GM21360 (cell line): ENCODE measurements at regions not wholly inside any gene's neighbourhood (a gene's known extent, or its start where the extent isn't known, plus 50 kb on each side); places are given as distances from the start of the nearest gene placed in this dataset.

Source experiments
- ATAC-seq: cut with Tn5 transposase; IDR thresholded peaks from one replicate; pipeline ENCODE4 v1.9.1; 2021; ENCODE audit warnings: mild to moderate bottlenecking, moderate library complexity; ENCODE audit not compliant: unreplicated experiment

DNA sequence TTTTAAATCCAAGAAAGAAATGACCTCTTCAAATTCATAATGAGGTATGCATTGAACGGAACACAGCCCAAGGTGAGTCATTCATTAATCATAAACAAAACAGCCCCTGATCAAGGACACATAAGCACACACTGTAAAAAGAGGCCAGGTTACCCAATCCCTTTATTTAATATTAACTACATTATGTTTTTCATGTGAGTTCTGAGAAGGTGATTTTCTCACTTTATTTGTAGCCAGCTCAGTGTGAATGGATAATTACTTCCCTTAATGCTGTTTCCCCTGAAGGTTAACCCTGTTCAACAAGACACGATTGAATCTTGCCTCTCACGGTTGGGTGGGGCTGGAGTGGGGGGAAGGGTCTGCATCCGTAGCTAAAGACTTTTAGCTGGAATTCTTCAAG is 257.3 kb upstream of the SALL1 start:
- no peak for ATAC-seq

DNA sequence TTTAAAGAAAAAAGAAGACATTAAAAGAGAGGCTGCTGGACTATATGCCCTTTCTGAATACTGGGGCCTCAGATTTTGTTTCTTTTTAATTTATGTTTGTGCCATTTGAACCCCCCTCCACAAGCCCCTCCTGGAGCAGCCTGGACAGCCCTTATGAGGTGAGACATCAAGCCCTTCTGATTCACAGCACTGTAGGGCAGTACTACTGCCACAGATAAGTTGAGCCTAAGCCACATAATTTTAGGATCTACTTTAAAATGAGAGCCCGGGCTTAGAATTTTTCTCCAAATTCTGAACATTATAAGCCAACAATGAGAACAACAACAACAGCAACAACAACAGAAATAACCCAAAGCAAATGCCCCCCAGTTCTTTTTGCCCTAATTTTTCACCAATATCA is 256.9 kb upstream of the SALL1 start:
- no peak for ATAC-seq

DNA sequence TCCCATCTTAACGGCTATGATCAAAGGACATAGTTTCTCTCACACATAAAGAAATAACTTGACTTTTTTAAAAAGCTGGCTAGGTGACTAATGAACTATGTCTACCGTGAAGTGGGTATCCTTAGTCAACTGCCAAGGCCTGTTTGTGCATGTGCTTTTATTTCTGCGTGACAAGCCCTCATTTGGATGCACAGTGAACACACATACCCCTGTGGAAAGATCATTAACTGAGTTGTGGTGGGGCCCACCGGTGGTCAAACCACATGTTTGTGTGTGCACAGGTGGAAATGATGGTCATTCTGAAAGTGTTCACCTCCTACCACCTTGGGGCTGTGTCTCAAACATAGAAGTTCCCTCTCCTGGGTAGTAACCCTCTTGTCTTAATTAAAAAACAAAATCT is 256.1 kb upstream of the SALL1 start:
- ATAC-seq: no peak

DNA sequence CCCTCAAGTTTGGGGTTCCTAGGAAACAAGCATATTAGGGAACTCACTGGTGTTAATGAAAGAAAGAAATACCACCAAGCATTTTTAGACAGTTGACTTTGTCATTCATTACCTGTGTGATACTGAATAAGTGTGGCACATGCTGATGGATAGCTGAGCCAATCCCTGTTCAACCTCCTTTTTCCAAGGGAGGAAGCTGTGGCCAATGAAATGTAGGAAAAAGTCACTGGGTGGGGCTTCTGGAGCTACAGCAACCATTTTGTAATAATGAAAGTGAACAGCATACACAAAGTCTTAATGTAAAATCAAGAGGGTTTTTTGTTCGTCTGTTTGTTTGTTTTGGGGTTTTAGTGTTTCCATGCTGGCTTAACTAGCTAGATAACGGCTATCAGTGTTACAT is 254.3 kb upstream of the SALL1 start:
- no peak for ATAC-seq

DNA sequence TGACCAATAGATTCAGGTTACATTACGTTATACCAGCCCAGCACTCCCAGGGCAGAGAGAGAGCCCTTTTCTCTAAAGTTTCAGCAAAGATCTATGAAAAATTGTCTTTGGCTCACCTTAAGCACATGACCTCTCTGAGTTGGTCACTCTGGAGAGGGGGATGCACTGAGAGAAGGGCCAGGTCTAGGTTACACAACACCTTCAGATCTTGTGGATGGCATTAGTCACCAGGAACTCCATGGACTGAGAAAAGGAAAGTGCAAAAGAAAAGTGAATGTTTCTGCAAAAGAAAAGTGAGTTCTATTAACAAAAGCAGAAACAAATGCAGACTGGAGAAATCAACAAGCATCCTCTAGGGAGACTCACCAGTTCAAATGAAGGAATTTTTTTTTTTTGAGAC is 253.3 kb upstream of the SALL1 start:
- ATAC-seq: no peak

DNA sequence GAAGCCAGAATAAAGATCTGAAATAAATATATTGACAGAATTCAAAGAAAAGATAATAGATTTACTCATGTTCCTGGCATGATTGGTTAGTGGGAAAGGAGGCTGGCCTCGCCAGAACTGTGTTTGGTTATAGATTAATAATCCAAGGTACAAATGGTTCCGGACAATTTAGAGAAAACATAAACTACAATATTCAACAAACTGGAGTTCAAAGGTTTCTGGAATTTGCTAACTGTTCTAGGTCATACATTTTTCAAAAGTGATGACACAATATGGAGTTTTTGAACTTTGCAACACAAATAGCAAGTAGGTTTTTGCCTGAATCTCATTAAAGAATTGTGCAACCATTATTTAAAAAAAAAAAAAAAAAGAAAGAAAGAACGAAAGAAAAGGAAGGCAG is 251.7 kb upstream of the SALL1 start:
- ATAC-seq: no peak

DNA sequence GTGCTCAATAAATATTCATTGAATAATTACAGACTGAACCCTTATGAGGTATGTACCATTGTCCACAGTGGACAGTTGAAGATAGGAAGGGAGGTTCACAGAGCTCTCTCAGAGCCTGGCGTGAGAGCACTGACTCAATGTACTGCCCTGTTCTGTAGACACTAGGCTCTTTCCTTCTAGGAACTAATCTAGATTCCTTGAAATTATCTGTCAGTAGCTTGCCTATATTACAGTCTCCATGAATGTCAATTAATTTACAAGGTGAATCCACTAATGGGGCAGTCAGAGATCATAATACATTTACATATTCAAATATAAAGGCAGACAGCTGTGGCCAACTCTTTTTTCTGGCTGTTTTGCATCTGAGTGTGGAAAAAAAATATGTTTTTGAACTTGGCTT is 251.2 kb upstream of the SALL1 start:
- ATAC-seq: no peak

DNA sequence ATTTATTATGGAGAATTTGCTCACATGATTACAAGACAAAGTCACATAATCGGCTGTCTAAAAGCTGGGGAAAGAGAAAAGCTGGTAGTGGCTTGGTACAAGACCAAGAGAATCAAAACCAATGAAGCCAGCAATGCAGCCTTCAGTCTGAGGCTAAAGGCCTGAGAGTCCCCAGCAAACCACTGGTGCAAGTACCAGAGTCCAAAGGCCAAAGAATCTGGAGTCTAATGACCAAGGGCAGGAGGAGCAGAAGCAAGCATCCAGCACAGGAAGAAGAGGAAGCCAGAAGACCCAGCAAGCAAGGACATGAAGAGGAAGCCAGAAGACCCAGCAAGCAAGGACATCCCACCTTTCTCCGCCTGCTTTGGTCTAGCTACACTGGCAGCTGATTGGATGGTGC is 250.6 kb upstream of the SALL1 start:
- no peak for ATAC-seq

DNA sequence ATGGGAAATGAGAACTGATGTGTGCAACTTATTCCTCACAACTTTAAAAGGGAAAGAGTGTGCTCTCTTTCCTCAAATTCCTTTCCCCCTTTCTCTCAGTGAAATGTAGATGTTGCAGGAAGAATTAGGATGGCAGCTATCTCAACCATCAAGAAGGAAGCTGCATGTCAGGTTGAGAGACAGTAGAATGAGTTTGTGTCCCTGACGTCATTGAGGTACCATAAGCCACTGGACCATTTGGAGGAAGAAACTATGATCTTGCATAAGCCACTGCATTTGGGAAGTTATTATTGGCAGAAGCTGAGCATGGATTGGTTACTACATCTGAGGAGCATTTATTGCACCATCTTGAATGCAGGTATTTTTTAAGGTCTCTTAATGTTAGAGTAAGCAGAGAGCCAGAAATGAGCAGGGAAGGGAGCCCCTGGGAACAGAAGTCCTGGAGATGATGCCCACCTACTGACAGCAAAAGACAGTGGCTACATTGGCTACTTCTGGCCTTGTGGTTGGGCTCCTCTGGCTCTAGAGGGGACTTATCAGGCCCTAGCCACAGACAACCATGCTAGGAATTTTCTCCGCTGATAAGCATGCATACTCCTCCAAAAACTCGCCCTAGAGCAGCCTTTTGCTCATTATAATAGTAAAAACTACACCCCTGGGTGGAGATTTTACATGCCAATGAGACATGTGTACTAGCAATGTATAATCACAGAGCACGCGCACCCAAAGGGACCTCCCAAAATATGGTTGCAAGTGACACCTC is 249.0 kb upstream of the SALL1 start:
- ATAC-seq: no peak

DNA sequence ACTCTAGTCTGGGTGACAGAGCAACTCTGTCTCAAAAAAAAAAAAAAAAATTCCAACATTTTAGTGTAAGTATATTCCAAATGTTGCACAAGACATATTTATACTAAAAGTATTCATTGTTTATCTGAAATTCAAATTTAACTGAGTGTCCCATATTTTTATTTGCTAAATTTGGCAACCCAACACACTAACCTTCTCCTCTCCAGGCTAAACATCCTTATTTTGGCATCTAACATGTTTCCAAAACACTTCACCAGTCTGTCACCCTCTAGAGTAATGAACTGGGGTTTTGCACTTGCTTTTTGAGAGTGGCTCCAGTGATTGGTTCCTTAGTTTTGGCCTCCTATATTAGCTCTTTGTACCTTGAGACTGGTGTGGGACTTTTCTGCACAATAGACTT is 243.4 kb upstream of the SALL1 start:
- ATAC-seq: no peak

DNA sequence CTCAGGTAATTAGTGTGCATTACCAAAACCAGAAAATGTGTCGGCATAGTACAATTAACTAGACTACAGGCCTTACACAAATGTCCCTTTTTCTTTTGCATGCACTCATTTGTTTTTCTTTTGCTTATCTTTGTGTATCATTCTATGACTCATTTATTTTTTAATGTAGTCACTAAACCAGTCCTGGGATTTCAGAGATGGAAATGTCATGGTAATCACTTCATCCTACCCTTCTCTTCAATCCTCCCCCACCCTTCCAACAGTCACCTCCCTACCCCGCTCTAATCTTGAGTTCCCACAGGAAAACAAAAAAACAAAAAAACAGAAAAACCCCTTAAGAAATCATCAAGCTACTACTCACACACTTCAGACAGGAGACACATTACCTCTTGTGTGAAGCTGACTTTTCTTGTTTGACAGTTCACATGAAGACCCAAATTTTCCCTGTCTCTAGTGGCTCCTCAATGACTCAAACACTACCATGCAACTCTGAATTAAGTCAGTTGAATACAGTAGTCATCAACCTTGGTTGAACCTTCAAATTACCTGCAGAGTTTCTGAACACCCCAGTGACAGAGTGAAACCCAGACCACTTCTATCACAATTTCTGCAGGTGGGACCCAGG is 242.4 kb upstream of the SALL1 start:
- no peak for ATAC-seq

DNA sequence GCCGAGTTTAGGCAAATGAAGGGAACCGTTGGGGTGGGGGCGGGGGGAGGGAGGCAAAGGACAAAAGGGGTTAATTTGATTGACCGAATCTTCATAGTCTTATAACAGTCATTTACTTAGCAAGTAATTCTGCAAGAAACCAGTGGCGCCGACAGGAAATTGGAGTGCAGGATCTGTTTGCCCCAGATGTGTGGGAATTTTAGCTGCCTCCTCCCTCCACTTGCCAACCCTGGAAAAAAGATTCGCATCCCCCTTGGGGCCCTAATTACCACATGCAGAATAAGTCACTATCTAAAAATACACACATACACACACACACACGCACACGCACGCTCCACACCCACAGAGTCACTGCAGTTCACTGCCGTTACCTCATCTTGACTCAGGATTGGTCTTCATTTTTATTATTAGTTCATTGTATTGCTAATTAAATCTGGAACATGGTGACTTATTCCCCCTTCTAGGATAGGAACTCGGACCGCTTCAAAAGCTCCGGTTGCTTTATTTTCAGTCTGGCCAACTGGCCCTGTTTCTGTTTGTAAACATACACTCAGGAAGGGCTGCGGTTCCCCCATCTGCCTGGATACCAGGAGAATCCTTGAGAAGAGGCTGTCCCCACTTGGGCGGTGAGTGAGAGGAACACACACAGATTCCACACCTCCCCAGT is 241.6 kb upstream of the SALL1 start:
- ATAC-seq: no peak

DNA sequence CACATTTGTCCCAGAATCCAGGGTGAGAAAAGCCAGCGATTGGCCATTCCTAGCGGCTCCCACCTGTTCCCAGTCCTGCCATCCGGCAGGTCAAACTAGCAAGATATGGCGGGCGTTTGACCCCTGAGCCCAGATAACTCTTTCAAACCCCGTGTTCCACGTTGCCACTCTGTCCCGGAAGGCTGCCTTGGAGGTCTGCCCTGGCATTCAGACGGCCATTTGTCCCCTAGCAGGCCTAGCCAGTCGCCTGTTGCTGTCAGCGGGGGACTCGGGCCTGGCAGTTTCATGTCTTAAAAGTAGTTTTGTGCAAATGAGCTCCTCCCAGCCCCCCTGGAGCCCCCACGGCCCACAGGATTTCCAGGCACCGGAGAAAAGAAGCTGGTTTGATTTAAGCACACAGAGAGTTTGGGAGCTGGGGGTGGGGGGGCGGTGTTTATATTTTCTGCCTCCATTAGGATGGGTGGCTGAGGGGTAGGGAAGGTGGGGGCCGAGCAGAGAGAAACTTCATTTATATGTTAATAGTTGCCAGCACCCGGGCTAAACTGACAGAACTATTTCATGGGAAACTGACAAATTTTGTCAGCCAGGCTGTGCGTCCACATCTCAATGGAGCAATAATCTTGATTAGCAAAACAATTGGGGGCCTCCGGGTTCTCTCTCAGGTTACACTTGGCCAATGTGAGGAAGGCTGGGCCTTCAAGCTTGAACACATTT is 240.9 kb upstream of the SALL1 start:
- no peak for ATAC-seq

DNA sequence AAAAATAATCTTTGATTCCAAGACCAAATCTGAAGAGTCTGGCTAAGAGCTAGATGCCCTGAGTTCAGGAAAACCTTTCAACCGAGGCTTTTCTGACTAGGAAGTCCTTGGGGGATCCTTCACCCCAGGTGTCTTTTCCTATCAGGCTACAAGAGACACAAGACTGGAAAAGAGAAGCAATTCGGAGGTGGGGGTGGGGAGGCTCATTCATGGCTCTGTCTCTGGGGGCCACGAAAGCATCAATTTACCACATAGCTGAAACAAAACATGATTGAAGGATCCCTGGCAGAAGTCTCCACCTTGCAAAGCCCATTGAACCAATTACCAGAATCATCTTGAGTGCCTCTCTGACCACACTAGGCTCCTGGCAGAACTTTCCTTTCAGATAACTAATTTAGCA is 239.8 kb upstream of the SALL1 start:
- no peak for ATAC-seq

DNA sequence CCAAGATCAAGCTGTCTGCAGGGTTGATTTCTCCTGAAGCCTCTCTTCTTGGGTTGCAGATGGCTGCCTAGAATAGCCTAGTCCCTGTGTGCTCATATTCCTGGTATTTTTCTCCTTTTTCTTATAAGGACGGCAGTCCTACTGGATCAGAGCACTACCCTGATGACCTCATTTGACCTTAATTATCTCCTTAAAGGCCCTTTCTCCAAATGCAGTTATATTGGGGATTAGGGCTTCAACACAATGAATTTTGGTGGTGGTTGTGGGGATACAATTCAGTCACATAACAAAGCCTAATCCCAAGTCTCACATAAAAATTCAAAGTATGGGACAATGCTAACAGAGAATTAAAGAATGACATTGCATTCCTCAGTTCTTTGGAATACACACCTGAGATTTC is 238.8 kb upstream of the SALL1 start:
- ATAC-seq: no peak

DNA sequence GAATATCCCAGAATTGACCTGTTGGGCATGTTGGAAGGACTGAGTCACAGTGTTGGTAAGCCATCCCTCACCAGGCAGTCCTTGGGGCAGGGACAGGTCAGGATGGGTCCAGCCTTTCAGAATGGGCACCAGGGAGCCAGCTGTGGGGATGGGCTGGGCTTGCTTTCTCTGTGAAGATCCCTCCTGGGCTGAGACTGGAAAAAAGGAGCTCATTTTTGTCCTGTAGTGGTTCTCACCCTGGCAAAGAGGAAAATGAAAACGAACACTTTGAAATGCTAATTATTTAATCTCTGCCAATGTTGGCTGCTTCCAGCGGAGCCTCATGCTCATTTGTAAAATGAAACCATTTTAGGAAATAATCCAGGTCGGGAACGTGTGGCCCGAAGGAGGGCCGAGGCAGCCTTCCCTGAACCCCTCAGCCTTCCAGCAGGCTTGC is 237.5 kb upstream of the SALL1 start:
- no peak for ATAC-seq

DNA sequence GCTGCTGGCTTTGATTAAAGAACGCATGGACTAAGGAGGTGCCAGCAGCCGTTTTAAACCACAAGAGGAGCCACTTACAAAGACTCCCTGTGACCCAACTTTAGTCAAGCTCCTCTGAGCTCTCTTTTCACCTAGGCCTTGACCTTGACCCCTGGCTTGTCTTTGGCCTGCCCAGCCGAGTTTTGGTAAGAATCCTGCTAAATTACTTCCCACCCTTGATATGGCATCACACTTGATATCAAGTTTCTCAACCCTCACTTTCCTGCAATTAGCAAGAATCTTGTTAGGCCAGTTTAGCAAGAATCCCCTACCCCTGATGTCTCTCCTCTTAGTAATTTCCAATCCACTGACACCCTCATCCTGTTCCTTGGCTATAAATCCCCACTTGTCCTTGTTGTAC is 232.8 kb upstream of the SALL1 start:
- ATAC-seq: no peak

DNA sequence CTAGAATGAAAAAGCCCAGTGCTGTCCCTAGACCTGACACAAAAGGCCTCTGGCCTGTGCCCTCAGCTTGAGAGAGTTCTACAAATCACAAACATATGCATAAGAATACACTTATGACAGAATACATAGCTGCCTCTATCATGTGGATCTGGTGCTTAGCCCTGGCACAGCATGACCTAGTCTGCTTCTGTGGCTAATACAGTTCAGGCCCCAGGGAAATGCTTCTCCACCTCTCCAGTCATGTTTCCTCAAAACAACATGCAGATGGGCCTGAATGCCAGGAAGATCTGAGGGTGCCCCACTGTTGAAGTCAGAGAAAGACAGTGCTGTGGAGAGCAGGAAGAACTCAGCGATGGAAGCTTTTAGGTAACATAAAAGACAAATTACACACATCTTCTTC is 231.9 kb upstream of the SALL1 start:
- no peak for ATAC-seq

DNA sequence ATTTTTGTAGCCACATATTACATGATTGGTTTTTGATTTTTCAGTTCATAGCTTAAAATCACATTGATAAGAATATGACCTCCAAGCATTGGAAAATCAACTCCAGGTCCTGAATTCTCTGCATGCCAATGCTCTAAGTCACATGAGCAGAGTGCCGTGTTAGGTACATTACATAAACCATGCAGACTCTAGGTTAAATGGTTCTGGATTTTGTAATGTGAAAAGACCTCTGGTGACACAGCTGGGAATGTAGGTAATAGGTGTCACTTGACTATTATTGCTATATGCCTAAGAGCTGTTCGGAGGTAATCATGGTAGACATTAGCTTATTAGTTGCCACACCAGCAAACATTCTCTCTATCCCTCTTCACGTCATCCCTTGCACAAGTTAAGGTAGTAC is 231.1 kb upstream of the SALL1 start:
- ATAC-seq: no peak

DNA sequence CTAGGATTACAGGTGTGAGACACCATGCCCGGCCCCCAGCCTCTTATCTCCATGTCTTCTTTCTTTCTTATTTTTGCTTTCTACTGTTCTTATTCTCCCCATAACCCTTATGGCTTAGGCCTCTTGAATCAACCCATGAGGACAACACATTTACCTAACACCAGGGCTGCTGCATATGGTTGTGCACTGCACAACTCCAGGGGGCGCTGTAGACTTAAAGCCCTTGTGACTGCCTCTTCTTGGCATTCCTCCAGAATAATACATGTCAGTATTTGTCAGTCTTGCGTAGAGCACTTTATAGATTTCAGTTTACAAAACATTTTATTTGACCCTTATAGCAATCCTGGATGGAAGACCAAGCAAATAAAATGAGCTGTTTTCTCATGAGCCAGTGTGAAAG is 225.0 kb upstream of the SALL1 start:
- no peak for ATAC-seq

DNA sequence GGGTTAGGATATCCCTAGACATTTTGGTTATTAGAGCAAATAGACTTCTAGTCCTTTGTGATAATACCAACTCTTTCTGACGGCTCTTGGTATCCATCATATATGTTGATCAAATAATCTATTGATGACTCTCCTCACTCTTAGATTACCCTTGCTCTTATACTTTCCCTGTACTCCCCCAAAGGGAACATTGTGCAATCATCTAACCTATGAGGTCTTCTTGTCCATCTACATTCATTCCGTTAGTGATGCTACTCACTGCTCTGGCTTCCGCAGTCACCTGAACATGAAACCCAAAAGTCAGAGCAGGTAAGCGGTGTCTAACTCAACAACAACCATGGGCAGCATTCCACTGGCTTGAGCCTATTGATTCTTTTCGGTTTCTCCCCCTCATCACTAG is 223.7 kb upstream of the SALL1 start:
- ATAC-seq: no peak

DNA sequence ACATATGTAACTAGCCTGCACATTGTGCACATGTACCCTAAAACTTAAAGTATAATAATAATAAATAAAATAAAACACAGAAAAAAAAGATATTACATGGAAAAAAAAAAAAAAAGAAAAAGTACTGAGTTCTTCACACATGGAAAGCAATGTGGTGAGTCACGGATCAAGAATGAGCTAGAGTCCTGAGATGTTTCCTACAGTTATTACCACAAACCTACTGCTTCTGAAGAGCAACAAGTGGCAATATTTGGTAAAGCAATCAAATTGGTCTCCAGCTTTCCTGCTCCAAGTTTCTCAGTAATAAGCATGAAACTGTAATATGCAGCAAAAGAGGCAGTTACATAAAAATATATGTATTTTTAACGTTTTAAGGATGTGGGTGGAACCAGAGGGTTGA is 223.3 kb upstream of the SALL1 start:
- no peak for ATAC-seq
